HG03097 (cell line): ENCODE measurements at regions not wholly inside any gene's neighbourhood (a gene's known extent, or its start where the extent isn't known, plus 50 kb on each side); places are given as distances from the start of the nearest gene placed in this dataset.
"Not testable (repeated sequence)": the region's sequence is repeated elsewhere in the genome, so short reads cannot be mapped to it uniquely, and the experiment has no call there.

Experiments used
- ATAC-seq: cut with Tn5 transposase; IDR thresholded peaks from one replicate; pipeline ENCODE4 v1.9.1; 2021; ENCODE audit not compliant: unreplicated experiment, low FRiP score

DNA sequence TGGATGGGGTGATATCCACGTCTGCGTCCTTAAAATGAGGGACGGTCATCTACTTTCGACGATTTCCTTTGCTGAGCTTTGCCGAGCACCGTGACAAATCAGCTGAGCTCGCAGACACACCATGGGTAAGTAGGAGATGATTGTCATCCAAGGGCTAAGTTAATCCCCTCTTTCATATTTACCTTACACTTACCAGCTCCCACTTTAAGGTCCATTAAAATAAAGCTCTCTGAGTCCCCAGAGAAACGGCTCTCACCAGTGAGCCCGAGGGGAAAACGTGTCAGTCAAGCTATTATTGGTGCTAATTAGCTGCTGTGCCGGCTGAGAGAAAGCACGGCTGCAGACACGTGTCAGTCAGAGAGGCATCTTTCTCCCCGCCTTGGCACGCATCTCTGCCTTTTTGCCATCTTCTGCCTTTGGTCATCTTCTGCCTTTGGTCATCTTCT lies 72.2 kb downstream of the CRLF2 start:
- no peak for ATAC-seq

DNA sequence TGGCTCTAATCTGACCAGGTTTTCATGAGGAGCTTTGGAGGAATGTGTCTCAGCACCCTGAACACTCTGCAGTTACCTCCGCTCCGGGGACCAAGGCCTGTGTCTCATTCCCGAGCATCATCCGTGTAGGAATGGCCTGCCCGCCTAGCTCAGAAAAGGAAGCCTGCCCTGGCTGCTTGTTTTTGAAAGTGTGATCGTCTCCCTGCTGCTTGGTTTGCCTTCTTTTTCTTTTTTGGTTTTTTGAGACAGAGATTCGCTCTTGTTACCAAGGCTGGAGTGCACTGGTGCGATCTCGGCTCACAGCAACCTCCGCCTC lies 73.3 kb downstream of the CRLF2 start:
- no peak for ATAC-seq

DNA sequence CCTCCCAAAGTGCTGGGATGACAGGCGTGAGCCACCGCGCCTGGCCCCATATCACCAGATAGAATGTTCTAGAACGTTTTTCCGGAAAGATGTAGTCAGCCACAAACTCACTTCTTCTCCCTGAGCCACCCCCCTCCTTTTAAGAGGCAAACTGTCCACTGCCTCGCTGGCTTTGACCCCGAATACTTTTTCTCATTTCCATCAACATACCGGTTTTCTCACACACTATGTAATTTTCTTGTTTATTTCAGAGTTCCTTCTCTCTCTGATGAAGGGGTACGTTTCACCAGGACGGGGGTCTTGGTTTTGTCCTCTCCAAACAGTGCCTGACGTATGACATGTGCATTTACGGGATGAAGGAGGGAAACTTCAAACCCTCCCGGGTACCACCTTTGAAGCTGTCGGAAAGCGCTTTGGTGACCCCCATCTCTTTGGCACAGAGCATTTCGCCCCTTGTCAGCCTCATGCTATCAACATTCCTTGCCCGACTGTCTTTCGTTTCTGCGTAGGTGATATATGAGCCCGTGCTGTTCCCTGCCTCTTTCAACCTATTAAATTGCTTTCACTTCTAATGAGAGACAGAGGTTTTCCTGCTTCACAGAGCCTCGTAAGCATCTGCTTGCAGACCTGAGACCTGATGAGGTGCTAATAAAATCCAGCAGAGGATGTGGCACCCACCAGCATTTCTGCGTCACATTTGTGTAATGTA lies 73.8 kb downstream of the CRLF2 start:
- no peak for ATAC-seq

DNA sequence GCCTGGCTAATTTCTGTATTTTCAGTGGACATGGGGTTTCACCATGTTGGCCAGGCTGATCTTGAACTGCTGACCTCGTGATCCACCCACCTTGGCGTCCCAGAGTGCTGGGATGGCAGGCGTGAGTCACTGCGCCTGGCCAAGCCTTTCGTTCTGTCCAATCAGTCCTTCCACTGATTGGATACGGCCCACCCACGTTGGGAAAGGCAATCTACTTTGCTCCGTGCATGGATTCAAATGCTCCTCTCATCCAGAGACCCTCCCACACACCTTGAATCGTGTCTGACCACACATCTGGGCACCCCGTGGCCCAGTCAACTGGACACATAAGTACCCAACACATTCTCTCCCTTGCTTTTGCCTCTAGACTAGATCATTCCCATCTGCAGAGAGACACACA lies 74.9 kb downstream of the CRLF2 start:
- no peak for ATAC-seq

DNA sequence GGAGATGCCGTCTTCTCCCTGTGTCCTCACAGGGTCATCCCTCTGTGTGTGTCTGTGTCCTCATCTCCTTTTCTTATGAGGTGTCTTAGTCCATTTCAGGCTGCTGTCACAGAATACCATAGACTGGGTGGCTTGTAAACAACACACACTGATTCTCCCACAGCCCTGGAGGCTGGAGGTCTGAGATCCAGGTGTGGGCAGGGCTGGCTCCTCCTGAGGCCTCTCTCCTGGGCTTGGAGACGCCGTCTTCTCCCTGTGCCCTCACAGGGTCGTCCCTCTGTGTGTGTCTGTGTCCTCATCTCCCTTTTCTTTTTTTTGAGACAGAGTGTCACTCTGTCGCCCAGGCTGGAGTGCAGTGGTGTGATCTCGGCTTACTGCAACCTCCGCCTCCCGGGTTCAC lies 75.9 kb downstream of the CRLF2 start:
- not testable (repeated sequence) for ATAC-seq

DNA sequence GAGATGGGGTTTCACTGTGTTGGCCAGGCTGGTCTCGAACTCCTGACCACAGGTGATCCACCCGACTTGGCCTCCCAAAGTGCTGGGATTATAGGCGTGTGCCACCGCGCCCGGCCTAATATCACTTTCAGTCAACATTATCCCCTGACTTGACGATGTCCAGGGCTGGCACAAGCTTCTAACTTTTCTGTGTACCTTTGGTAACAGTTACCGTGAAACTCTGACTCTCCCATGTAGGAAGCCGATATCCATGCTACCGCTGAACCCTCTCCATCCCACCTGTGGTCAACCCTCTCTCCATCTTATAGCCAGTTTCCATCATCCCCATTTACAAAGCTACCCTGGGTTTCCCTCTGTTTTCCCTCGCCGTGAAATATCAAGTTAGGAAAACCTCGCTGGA lies 77.5 kb downstream of the CRLF2 start:
- no peak for ATAC-seq

DNA sequence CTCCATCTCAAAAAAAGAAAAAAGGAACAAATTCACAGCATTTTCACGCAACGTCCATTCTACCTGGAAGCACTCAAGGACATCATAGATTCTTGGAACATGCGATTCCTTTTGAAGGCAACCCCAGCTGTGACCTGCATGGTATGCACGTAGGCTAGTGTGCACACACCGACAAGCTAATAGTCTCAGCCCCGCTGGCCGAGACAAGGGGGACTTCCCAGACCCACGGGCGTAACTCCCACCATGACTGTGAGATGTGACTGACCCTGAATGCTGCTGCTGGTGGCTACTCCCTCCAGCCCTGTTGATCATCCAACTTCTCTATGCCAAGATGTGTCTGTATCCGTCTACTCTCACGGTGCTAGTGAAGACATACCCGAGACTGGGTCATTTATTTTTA lies 78.3 kb downstream of the CRLF2 start:
- no peak for ATAC-seq

DNA sequence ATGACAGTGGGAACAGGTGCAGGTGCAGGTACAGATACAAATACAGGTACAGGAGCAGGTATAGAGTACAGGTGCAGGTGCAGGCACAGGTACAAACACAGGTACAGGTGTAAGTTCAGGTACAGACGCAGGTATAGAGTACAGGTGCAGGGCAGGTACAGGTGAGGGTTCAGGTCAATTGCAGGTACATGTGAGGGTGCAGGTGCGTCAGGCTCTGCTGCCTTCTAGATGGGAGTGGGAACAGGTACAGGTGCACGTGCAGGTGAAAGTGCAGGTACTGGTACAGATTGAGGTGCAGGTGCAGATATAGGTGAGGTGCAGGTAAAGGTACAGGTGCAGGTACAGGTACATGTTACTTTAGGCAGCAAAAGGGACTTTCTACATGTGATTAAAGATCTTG lies 85.7 kb downstream of the CRLF2 start:
- no peak for ATAC-seq

DNA sequence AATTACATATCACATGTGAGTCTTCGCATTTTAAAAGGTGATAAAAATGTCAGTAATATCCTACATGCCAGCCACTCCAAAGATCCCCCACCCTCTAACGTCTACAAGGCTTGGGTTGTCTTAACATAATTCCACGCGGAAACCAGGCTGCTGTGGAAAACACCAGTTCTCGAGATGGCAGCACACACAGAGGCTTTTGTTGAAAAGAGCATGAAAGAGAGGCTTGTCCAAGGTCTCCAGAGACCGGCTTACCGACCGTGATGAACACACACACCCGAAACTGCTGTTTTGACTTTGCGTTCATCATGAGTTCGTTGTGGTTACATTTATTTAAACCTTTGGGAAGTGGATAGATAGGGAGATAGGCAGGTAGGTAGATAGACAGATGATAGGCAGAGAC lies 87.9 kb downstream of the CRLF2 start:
- ATAC-seq = no peak

DNA sequence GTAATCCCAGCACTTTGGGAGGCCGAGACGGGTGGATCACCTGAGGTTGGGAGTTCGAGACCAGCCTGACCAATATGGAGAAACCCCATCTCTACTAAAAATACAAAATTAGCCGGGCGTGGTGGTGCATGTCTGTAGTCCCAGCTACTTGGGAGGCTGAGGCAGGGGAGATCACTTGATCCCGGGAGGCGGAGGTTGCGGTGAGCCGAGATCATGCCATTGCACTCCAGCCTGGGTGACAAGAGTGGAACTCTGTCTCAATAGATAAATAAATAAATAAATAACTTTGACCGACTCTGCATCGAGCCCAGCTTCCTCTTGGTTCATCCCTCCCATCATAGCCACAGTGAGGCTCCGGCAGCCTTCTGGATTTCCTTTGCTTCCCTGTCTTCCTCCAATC lies 89.6 kb downstream of the CRLF2 start:
- not testable (repeated sequence) for ATAC-seq

DNA sequence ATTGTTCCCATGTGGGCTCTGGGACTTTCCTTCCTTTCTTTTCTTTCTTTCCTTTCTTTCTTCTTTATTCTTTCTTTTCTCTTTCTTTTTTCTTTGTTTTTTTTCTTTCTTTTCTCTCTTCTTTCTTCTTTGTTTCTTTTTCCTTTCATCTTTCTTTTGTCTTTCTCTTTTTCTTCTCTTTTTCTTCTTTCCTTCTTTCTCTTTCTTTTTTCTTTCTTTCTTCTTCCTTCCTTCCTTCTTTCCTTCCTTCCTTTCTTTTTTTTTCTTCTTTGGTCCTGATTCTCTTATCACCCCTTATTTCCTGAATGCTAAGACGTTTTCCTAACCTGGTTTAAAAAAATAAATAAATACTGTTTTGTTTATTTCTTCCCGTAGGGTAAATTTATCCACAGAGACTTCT lies 93.2 kb downstream of the CRLF2 start:
- no peak for ATAC-seq

DNA sequence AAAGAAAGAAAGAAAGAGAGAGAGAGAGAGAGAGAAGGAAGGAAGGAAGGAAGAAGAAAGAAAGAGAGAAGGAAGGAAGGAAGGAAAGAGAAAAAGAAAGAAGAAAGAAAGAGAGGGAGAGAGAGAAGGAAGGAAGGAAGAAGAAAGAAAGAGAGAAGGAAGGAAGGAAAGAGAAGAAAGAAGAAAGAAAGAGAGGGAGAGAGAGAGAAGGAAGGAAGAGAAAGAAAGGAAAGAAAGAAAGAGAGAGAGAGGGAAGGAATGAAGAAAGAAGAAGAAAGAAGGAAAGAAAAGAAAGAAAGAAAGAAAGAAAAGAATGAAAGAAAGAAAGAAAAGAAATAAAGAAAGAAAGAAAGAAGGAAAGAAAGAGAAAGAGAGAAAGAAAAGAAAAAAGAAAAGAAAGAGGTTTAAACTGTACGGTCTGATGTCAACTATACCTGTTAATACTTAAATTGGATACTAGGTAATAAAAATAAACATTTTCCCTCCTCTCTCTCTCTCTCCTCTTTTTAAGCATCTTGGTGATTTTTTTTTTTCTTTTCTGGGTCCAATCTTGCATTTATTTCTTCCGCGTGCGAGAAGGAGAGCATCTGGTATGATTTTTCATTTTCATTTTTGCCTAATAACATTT lies 93.8 kb downstream of the CRLF2 start:
- ATAC-seq = no peak

DNA sequence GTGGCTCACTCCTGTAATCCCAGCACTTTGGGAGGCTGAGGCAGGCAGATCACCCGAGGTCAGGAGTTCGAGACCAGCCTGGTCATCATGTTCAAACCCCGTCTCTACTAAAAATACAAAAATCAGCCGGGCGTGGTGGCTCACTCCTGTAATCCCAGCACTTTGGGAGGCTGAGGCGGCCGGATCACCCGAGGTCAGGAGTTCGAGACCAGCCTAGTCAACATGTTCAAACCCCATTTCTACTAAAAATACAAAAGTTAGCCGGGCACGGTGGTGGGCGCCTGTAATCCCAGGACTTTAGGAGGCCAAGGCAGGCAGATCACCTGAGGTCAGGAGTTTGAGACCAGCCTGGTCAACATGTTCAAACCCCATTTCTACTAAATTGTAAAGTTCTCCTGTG lies 97.0 kb downstream of the CRLF2 start:
- not testable (repeated sequence) for ATAC-seq

DNA sequence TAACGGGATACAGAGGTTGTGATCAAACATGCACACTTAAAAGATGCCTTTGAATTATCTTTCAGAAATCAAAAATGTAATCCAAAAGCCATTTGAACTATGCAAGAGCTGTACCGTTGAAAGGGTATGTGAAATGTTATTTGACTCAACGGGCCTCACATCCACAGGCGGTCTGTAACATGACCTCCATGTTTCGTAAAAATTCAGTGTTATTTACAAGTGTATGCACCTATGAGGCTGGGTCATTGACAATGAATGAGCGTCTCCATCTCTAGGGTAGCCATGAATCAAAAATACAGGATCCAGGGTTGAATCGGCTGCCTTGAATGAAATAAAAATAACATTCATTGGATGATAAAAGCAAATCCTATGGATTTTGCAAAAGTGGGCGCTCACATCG lies 100.1 kb downstream of the CRLF2 start:
- no peak for ATAC-seq

DNA sequence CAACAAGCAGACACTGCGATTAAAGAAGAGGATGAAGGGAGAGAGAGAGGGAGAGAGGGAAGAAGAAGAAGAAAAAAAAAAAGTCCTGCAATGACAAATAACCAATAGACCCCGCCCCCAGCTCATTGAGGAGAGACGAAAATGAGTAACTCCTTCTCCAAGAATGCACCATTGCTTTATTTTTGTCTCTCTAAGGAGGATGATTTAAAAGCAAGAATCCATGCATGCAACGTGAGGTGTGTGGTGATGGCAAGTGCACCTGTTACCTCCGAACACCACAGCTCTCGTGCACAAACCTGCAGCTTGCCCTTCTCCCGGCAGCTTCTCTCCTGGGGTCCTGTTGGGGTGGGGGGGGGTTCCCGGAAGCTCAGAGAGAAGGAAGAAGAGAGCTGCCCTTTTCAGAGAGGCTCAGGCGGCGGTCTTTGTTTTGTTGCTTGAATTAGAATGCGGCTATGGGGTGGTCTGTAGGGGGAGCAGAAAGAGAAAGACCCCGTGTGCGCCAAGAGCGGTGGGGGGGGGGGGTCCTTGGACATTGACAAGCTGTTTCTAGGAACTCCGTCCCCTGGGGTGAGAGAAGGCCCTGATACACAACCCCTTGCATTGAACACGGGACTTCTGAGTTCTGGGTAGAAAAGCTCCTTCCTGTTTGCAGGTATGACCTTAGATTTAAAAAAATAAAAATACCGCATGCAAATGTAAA lies 100.7 kb downstream of the CRLF2 start:
- ATAC-seq = no peak

DNA sequence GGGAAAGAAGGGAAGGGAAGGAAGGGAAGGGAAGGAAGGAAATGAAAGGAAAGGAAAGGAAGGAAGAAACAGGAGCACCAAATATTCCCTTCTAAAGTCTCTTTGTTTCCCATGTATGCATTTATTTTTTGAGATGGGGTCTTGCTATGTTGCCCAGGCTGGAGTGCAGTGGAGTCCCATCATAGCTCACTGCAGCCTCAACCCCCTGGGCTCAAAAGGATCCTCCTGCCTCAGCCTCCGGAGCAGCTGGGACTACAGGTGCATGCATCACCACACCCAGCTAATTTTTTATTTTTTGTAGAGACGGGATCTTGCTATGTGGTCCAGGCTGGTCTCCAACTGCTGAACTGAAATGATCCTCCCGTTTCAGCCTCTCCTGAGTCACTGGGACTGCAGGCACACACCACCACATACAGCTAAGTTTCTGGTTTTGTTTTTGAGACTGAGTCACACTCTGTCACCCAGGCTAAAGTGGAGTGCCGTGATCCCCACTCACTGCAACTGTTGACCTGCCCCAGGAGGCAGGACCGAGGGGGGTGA lies 102.8 kb downstream of the CRLF2 start:
- ATAC-seq = no peak

DNA sequence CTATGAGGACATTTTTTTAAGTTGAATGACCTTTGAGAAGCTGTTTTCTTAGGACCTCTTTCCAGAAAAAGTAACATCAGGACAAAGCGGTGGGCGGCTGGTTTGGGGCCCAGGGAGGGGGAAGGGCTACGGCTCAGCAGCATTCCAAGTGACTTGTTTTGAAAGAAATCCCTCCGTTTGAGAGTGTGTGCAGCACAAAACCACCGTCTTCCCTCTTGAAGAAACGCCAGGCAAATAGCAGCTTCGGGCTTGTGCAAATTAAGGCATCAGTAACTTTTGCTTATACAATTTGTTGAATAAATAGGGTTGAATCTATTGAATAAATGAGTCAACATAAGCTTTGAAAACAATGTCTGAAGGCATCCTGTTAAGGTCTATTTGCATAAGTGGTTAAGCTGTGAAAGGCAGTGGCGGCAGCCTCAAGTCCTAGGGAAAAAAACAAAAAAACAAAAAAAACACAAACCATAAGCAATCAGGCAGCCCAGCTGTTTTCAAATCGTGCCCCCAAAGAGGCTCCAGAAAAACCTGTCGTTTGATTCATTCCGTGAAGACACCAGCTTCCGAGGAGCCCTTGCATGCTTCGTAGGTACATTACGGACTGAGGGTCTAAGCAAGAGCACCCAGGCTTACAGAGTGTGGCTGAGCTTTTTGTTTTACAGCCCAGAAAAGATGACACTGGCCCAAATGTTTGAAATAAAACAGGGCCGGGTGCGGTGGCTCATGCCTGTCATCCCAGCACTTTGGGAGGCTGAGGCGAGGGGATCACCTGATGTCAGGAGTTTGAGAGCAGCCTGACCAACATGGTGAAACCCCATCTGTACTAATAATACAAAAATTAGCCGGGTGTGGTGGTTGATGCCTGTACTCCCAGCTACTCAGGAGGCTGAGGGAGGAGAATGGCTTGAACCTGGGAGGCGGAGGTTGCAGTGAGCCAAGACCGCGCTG lies 103.7 kb downstream of the CRLF2 start:
- ATAC-seq = no peak

DNA sequence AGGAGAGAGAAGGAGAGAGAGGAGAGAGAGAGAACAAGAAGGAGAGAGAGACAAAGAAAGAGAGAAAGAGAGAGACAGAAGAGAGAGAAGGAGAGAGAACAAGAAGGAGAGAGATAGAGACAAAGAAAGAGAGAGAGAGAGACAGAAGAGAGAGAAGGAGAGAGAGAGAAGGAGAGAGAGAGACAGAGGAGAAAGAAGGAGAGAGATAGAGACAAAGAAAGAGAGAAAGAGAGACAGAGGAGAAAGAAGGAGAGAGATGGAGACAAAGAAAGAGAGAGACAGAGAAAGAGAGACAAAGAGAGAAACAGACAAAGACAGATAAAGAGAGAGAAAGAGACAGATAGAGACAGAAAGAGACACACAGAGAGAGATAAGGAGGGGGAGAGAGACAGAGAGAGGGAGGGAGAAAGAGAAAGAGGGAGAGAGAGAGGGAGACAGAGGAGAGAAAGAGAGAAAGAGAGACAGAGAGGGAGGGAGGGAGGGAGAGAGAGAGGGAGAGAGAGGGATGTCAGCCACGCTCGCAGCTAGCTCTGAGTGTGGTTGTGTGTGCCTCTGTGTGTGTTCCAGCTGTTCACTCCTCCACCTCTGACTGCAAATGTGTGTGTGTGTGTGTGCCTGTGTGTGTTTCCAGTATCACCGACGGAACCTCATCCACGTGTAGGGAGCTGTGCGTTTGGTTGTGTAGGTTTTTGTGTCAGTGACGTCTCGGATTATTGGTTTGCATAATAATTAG lies 105.8 kb downstream of the CRLF2 start:
- ATAC-seq = no peak

DNA sequence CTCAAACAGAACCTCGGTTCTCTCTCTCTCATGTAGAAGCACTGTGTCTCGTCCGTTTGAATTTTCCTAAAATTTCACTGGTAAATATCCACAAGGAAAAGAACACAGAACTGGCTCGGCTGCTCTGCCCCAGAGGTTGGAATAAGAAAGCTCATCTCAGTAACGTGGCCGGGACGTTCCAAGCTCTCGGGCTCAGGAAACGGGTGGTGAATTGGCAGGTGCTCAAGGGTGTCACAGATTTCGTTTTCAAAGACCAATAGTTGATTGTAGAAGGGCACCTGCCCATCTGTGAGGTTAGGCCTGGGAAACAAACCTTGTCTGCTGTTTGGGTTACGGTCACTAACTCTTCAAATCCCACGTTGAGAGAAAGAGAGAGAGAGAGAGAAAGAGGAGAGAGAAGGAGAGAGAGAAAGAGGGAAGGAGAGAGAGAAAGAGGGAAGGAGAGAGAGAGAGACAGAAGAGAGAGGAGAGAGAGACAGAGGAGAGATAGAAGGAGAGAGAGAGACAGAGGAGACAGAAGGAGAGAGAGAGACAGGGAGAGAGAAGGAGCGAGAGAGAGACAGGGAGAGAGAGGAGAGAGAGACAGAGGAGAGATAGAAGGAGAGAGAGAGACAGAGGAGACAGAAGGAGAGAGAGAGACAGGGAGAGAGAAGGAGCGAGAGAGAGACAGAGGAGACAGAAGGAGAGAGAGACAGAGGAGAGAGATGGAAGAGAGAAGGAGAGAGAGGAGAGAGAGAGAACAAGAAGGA lies 106.6 kb downstream of the CRLF2 start:
- no peak for ATAC-seq
